GM23338 (cell line): ENCODE measurements at regions not wholly inside any gene's neighbourhood (a gene's known extent, or its start where the extent isn't known, plus 50 kb on each side); places are given as distances from the start of the nearest gene placed in this dataset.
"Not testable (repeated sequence)": the region's sequence is repeated elsewhere in the genome, so short reads cannot be mapped to it uniquely, and the experiment has no call there.

ENCODE experiments used
- ATAC-seq: fragments of 200-7000 bp; cut with Tn5 transposase; 3 replicates; pipeline ENCODE4 v1.9.1; 2020
- DNase-seq: peaks from one replicate; pipeline ENCODE4 v3.0.0-alpha.2; 2015; ENCODE audit warnings: low spot score
- H2AFZ ChIP-seq: fragments of 200-600 bp; sonication (generic); 2 replicates; pipeline ENCODE4 v1.8.0; 2016; ENCODE audit warnings: antibody characterized with exemption, mild to moderate bottlenecking, moderate library complexity
- H3F3A ChIP-seq: fragments of 200-600 bp; sonication (generic); replicated peaks from 2 replicates; pipeline ENCODE4 v1.8.0; 2017; ENCODE audit warnings: antibody characterized with exemption, mixed run types, low read depth
- H3K27ac ChIP-seq: fragments of 200-600 bp; sonication (generic); 2 replicates; pipeline ENCODE4 v1.6.1; 2016; ENCODE audit warnings: low read depth
- H3K27me3 ChIP-seq: fragments of 200-600 bp; sonication (generic); 2 replicates; pipeline ENCODE4 v1.8.0; 2016; ENCODE audit warnings: mild to moderate bottlenecking, mixed run types, moderate library complexity; ENCODE audit not compliant: insufficient read depth
- H3K36me3 ChIP-seq: fragments of 200-600 bp; sonication (generic); 2 replicates; pipeline ENCODE4 v1.8.0; 2016; ENCODE audit warnings: mild to moderate bottlenecking; ENCODE audit not compliant: insufficient read depth
- H3K4me1 ChIP-seq: fragments of 200-600 bp; sonication (generic); 2 replicates; pipeline ENCODE4 v1.8.0; 2016; ENCODE audit warnings: mild to moderate bottlenecking, moderate library complexity; ENCODE audit not compliant: insufficient read depth
- H3K4me2 ChIP-seq: fragments of 200-600 bp; sonication (generic); 2 replicates; pipeline ENCODE4 v1.7.1; 2017; ENCODE audit warnings: mixed run types
- H3K4me3 ChIP-seq: fragments of 200-600 bp; sonication (generic); 2 replicates; pipeline ENCODE4 v1.6.1; 2016; ENCODE audit warnings: mixed run types
- H3K79me2 ChIP-seq: fragments of 200-600 bp; sonication (generic); replicated peaks from 2 replicates; pipeline ENCODE4 v1.8.0; 2017; ENCODE audit warnings: mild to moderate bottlenecking; ENCODE audit not compliant: insufficient read depth
- H3K9me2 ChIP-seq: fragments of 200-600 bp; sonication (generic); 2 replicates; pipeline ENCODE4 v1.8.0; 2017; ENCODE audit not compliant: insufficient read depth
- H4K20me1 ChIP-seq: fragments of 200-600 bp; sonication (generic); replicated peaks from 2 replicates; pipeline ENCODE4 v1.8.0; 2017; ENCODE audit warnings: mild to moderate bottlenecking; ENCODE audit not compliant: insufficient read depth
- H3K27ac Mint-ChIP-seq: 2 replicates; pipeline ENCODE4 v1.8.0; 2020; ENCODE audit warnings: inconsistent platforms, mild to moderate bottlenecking, moderate library complexity, mixed read lengths
- H3K27me3 Mint-ChIP-seq: 3 replicates; pipeline ENCODE4 v1.8.0; 2022; ENCODE audit warnings: low read depth, mild to moderate bottlenecking, moderate library complexity, mixed read lengths, inconsistent platforms; ENCODE audit not compliant: insufficient read depth, poor library complexity
- H3K36me3 Mint-ChIP-seq: 3 replicates; pipeline ENCODE4 v1.8.0; 2021; ENCODE audit warnings: low read depth, mild to moderate bottlenecking, inconsistent platforms, moderate library complexity, mixed read lengths
- H3K4me1 Mint-ChIP-seq: 3 replicates; pipeline ENCODE4 v1.8.0; 2020; ENCODE audit warnings: mild to moderate bottlenecking, inconsistent platforms, mixed read lengths
- H3K4me3 Mint-ChIP-seq: 3 replicates; pipeline ENCODE4 v1.8.0; 2021; ENCODE audit warnings: moderate library complexity, mild to moderate bottlenecking, inconsistent platforms, mixed read lengths
- H3K9me3 Mint-ChIP-seq: 3 replicates; pipeline ENCODE4 v1.8.0; 2020; ENCODE audit warnings: moderate library complexity, mild to moderate bottlenecking, inconsistent platforms, mixed read lengths
- CREB1 ChIP-seq: fragments of 250-450 bp; sonication (Bioruptor Pico); IDR thresholded peaks from 2 replicates; pipeline ENCODE4 v1.5.0; 2020; ENCODE audit warnings: low read depth, mild to moderate bottlenecking, moderate library complexity
- ZNF462 ChIP-seq: fragments of 250-450 bp; sonication (Bioruptor Pico); IDR thresholded peaks from 2 replicates; pipeline ENCODE4 v1.5.0; 2020; ENCODE audit warnings: mild to moderate bottlenecking, moderate library complexity

- TF ChIP-seq ZNF462 (no peak), CREB1 (CRISPR knock-in tag) (no peak)
Measured at GRCh38 chrX:93875621-93876282, 201.7 kb downstream of the FAM133A start (continued).

GRCh38 chrX:93921041-93921440 is 247.0 kb downstream of the FAM133A start:
- not testable (repeated sequence) for H3K27ac Mint-ChIP-seq, H4K20me1 ChIP-seq, H3K4me1 ChIP-seq, H3K4me2 ChIP-seq, H3K4me3 ChIP-seq, H3K36me3 Mint-ChIP-seq, H3K9me2 ChIP-seq, DNase-seq, H3K4me1 Mint-ChIP-seq, ATAC-seq, H3K27me3 ChIP-seq, H3K36me3 ChIP-seq, H3K27ac ChIP-seq, H2AFZ ChIP-seq, H3K27me3 Mint-ChIP-seq, H3K9me3 Mint-ChIP-seq, H3F3A ChIP-seq, H3K4me3 Mint-ChIP-seq, H3K79me2 ChIP-seq
